Peyer's patch (tissue), 4 donors: ENCODE measurements at regions not wholly inside any gene's neighbourhood (a gene's known extent, or its start where the extent isn't known, plus 50 kb on each side); places are given as distances from the start of the nearest gene placed in this dataset.
"Not testable (repeated sequence)": the region's sequence is repeated elsewhere in the genome, so short reads cannot be mapped to it uniquely, and the experiment has no call there.

Experiments
- DNase-seq, 3 donors: peaks; one replicate each; pipeline ENCODE4 v3.0.0-alpha.2; 2017 to 2019
- H3K27ac ChIP-seq, 4 donors: fragments of 200-600 bp; sonication (generic); one replicate each; pipeline ENCODE4 v1.5.1; 2016 to 2019
- H3K27me3 ChIP-seq, 2 donors: fragments of 200-600 bp; sonication (generic); one replicate each; pipeline ENCODE4 v1.5.1; 2019
- H3K36me3 ChIP-seq, 3 donors: fragments of 200-600 bp; sonication (generic); one replicate each; pipeline ENCODE4 v1.5.1; 2016 to 2019
- H3K4me1 ChIP-seq, 4 donors: fragments of 200-600 bp; sonication (generic); one replicate each; pipeline ENCODE4 v1.5.1; 2016 to 2019
- H3K4me3 ChIP-seq, 4 donors: fragments of 200-600 bp; sonication (generic); 1 replicate in 3 of 4; 2 replicates in 1 of 4; pipeline ENCODE4 v1.5.1; 2016 to 2019; ENCODE audit warnings: mild to moderate bottlenecking in 1 of 4
- H3K9me3 ChIP-seq, 4 donors: fragments of 200-600 bp; sonication (generic); one replicate each; pipeline ENCODE4 v1.5.1; 2016 to 2019; ENCODE audit warnings: mild to moderate bottlenecking in 1 of 4
- CTCF ChIP-seq, 6 experiments: fragments of 450-650 bp in 4 of 6; fragments of 200-600 bp in 2 of 6; sonication (generic) in 1 of 6; IDR thresholded peaks; one replicate each; pipeline ENCODE4 v1.5.1; 2017 to 2019; ENCODE audit warnings: antibody characterized with exemption in 6 of 6, mild to moderate bottlenecking in 3 of 6, moderate library complexity in 1 of 6
- POLR2A ChIP-seq, 2 donors: fragments of 450-650 bp; IDR thresholded peaks; one replicate each; pipeline ENCODE4 v1.5.1; 2017; ENCODE audit warnings: antibody characterized with exemption in 2 of 2, mild to moderate bottlenecking in 2 of 2, moderate library complexity in 2 of 2

DNA sequence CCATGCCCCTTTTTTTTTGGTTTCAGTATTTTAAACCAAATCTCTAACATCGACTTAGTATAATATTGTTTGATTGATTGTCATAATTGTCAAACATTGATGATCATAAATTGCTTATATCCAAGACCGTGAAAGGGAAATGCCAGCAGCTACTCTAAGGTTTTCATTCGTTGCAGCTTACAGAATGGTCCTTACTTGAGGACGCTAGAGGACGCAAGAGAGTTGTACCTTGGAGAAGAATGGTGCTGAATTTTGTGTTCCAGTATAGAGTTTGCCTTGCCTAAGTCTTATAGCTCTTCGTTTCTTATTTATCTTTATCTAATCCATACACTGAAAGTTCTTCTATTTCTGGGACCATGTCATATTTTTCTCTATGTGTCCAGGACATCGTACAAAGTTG, 675.6 kb upstream of the DEFB115 start:
- H3K27me3 ChIP-seq: not testable (repeated sequence)
- TF ChIP-seq CTCF (IDR thresholded peaks at IDR 0.05): peak in 1 of 6 experiments; percentile 32
- H3K4me1 ChIP-seq: peaks cover 0 to 10% (median 0%) of the 10 kb centered on the region in 4 donors

GRCh38 chr20:30584403-30584802, 673.1 kb upstream of the DEFB115 start:
- not testable (repeated sequence) for H3K27ac ChIP-seq, H3K36me3 ChIP-seq, H3K27me3 ChIP-seq, H3K9me3 ChIP-seq, DNase-seq, H3K4me3 ChIP-seq
- H3K4me1 ChIP-seq: peaks cover 0 to 10% (median 0%) of the 10 kb centered on the region in 4 donors

More for the DNA sequence above, 675.6 kb upstream of the DEFB115 start:
- not testable (repeated sequence) for H3K9me3 ChIP-seq, H3K27ac ChIP-seq, H3K36me3 ChIP-seq, H3K4me3 ChIP-seq, DNase-seq

DNA sequence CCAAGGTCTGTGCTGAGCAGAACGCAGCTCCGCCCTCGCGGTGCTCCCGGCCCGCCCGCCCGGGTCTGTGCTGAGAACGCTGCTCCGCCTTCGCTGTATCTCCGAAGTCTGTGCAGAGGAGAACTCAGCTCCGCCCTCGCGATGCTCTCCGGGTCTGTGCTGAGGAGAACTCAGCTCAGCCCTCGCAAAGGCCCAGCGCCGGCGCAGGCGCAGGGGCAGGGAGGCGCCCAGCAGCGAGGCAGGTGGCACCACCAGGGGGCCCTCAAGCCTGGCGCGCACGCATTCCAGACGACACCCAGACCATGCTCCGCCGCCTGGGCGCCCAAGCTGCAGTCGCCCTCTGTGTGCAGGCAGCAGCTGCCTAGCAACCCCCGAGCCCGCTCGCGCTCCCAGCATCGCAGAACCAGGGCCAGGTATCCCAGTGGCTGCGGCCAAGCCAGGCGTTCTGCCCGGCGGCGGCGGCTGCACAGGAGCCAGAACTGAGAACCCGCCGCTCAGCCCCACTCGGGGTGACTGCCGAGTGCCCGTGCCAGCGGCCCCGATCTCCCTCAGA, 672.1 kb upstream of the DEFB115 start:
- peak in 4 of 6 experiments; percentile 31 to 79 (median 59) for TF ChIP-seq CTCF (IDR thresholded peaks at IDR 0.05)
- not testable (repeated sequence) for H3K27me3 ChIP-seq, H3K36me3 ChIP-seq, H3K9me3 ChIP-seq
- peaks cover 0 to 10% (median 0%) of the 10 kb centered on the region in 4 donors for H3K4me1 ChIP-seq
- H3K27ac ChIP-seq: peak overlapping the region in 1 of 4 donors; percentile 42
- peak overlapping the region in 2 of 4 donors; percentile 8 to 65 for H3K4me3 ChIP-seq
- DNase-seq: peak in 2 of 3 donors; percentile 55 to 90

GRCh38 chr20:30586178-30586577, 671.3 kb upstream of the DEFB115 start:
- not testable (repeated sequence) for H3K27me3 ChIP-seq, DNase-seq, H3K9me3 ChIP-seq, H3K36me3 ChIP-seq
- Histone ChIP-seq H3K4me1 (peaks cover 0 to 10% (median 0%) of the 10 kb centered on the region in 4 donors), H3K4me3 (peak overlapping the region in 1 of 4 donors; percentile 65), H3K27ac (peak overlapping the region in 1 of 4 donors; percentile 50)

DNA sequence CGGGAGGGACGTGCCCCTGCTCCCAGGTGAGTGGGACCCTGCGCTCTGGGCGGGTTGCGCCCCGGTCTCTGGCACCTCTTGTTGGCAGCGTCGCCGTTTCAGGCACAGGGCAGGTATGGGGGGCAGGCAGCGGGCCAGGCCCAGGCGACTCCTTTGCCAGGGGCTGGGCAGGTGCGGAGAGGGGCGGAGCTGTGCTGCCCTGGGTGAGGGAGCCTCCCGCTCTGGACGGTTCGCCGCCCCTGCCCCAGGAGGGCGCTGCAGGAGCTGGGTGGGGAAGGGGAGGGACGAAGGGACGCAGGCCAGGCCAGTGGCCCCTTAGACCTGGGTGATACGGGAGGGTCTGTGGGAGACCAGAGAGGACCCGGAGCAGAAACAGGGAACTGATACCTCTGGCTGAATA, 663.9 kb upstream of the DEFB115 start:
- TF ChIP-seq POLR2A (IDR thresholded peaks at IDR 0.05) (no peak), CTCF (IDR thresholded peaks at IDR 0.05) (no peak)
- no peak for DNase-seq
- H3K27me3 ChIP-seq: no peaks in the 10 kb centered on the region

DNA sequence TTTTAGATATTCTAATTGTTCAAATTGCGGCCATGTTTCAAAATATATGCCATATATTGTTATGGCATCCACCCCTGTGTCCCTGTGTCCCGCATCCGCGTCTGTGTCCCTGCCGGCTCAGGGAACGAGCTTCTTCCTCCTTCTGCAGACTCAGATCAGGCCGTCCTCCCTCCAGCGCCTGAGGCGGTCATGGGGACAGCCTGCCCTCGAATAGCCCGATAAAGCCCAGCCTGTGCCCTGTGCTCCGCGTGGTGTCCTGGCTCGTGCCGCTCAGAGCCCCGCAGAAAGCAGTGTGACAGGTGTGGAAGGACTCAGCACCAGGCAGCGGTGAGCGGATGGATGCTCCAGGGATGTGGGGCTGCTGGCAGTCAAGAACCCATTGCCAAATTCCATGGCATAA, 663.4 kb upstream of the DEFB115 start:
- no peaks in the 10 kb centered on the region for H3K9me3 ChIP-seq
- TF ChIP-seq POLR2A (IDR thresholded peaks at IDR 0.05): no peak
- no peak for TF ChIP-seq CTCF (IDR thresholded peaks at IDR 0.05)
- no peaks in the 10 kb centered on the region for H3K27me3 ChIP-seq
- no peaks in the 10 kb centered on the region for H3K36me3 ChIP-seq
- no peak overlapping the region for H3K4me3 ChIP-seq
- no peak for DNase-seq
- H3K4me1 ChIP-seq: no peaks in the 10 kb centered on the region
- H3K27ac ChIP-seq: no peak overlapping the region

More for the DNA sequence above, 663.9 kb upstream of the DEFB115 start:
- H3K27ac ChIP-seq: no peak overlapping the region
- H3K36me3 ChIP-seq: no peaks in the 10 kb centered on the region
- no peak overlapping the region for H3K4me3 ChIP-seq
- H3K4me1 ChIP-seq: no peaks in the 10 kb centered on the region
- H3K9me3 ChIP-seq: no peaks in the 10 kb centered on the region

GRCh38 chr20:30595698-30596097, 661.8 kb upstream of the DEFB115 start:
- Histone ChIP-seq H3K9me3 (no peaks in the 10 kb centered on the region), H3K36me3 (no peaks in the 10 kb centered on the region), H3K4me3 (no peak overlapping the region), H3K27me3 (no peaks in the 10 kb centered on the region), H3K27ac (no peak overlapping the region), H3K4me1 (no peaks in the 10 kb centered on the region)
- DNase-seq: no peak
- TF ChIP-seq CTCF (IDR thresholded peaks at IDR 0.05): no peak
- TF ChIP-seq POLR2A (IDR thresholded peaks at IDR 0.05): no peak

- H3K4me1 ChIP-seq, H3K27me3 ChIP-seq, H3K27ac ChIP-seq, H3K4me3 ChIP-seq, H3K36me3 ChIP-seq, H3K9me3 ChIP-seq, DNase-seq: not testable (repeated sequence)
Measured at GRCh38 chr20:30597429-30597828, 660.0 kb upstream of the DEFB115 start.
